ENCODE measurements at regions not wholly inside any gene's neighbourhood (a gene's known extent, or its start where the extent isn't known, plus 50 kb on each side); places are given as distances from the start of the nearest gene placed in this dataset.

GRCh38 chr22:47767403-47767802 is 1005.0 kb downstream of the TBC1D22A start:
- TF ChIP-seq, protein P1, sequence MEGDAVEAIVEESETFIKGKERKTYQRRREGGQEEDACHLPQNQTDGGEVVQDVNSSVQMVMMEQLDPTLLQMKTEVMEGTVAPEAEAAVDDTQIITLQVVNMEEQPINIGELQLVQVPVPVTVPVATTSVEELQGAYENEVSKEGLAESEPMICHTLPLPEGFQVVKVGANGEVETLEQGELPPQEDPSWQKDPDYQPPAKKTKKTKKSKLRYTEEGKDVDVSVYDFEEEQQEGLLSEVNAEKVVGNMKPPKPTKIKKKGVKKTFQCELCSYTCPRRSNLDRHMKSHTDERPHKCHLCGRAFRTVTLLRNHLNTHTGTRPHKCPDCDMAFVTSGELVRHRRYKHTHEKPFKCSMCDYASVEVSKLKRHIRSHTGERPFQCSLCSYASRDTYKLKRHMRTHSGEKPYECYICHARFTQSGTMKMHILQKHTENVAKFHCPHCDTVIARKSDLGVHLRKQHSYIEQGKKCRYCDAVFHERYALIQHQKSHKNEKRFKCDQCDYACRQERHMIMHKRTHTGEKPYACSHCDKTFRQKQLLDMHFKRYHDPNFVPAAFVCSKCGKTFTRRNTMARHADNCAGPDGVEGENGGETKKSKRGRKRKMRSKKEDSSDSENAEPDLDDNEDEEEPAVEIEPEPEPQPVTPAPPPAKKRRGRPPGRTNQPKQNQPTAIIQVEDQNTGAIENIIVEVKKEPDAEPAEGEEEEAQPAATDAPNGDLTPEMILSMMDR (IDR thresholded peaks at IDR 0.05; ENCODE audit: low read depth, low read length) = no peak
- Histone ChIP-seq H3K9me3 (ENCODE audit: low read depth) (peaks cover 2% of the 10 kb centered on the region), H3K4me3 (no peak overlapping the region), H3K36me3 (no peaks in the 10 kb centered on the region), H3K4me1 (ENCODE audit: low read depth) (no peaks in the 10 kb centered on the region), H3K27me3 (no peaks in the 10 kb centered on the region), H3K27ac (no peak overlapping the region)
- DNase-seq (ENCODE audit: low read depth in 1 of 2, low spot score in 1 of 2) = no peak

DNA sequence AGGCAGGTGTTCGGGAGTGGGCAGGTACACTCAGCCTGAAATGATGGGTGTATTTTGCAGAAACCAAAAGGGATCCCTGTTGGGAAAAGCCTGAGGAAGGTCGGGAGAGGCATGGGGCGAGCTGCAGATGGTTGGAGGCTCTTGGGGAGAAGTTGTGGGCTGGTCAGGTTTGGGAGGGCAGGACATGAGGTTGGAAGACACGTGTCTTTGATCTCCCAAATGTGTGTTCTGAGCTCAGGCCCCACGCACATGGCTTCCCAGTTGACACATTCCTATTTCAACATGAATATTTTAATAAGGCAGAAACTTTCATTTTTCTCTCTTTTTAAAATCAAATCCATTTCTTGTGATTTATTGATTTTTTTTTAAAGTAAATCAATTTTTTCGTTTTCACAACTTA is 1003.3 kb downstream of the TBC1D22A start:
- Histone ChIP-seq H3K27ac (no peak overlapping the region), H3K27me3 (no peaks in the 10 kb centered on the region), H3K9me3 (ENCODE audit: low read depth) (peaks cover 2% of the 10 kb centered on the region), H3K36me3 (no peaks in the 10 kb centered on the region), H3K4me3 (no peak overlapping the region), H3K4me1 (ENCODE audit: low read depth) (no peaks in the 10 kb centered on the region)
- TF ChIP-seq, protein P1 (IDR thresholded peaks at IDR 0.05; ENCODE audit: low read depth, low read length) = no peak
- DNase-seq (ENCODE audit: low read depth in 1 of 2, low spot score in 1 of 2) = no peak

GRCh38 chr22:47762141-47762540 is 999.7 kb downstream of the TBC1D22A start:
- H3K4me3 ChIP-seq = no peak overlapping the region
- H3K36me3 ChIP-seq = no peaks in the 10 kb centered on the region
- DNase-seq (ENCODE audit: low read depth in 1 of 2, low spot score in 1 of 2) = no peak
- TF ChIP-seq, protein P1 (IDR thresholded peaks at IDR 0.05; ENCODE audit: low read depth, low read length) = no peak
- H3K9me3 ChIP-seq (ENCODE audit: low read depth) = peaks cover 7% of the 10 kb centered on the region
- no peaks in the 10 kb centered on the region for H3K4me1 ChIP-seq (ENCODE audit: low read depth)
- H3K27me3 ChIP-seq = no peaks in the 10 kb centered on the region
- H3K27ac ChIP-seq = no peak overlapping the region

DNA sequence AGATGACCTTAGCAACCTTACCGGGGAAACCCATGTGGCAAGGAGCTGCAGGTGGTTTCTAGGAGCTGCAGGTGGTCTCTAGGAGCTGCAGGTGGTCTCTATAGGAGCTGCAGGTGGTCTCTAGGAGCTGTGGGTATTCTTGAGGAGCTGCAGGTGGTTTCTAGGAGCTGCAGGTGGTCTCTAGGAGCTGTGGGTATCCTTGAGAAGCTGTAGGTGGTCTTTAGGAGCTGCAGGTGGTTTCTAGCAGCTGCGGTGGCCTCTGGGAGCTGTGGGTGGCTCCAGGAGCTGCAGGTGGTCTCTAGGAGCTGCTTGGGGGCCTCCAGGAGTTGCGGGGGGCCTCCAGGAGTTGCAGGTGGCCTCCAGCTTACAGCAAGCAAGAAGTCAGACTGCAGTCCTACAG is 997.5 kb downstream of the TBC1D22A start:
- Histone ChIP-seq H3K36me3 (no peaks in the 10 kb centered on the region), H3K4me3 (no peak overlapping the region), H3K4me1 (ENCODE audit: low read depth) (no peaks in the 10 kb centered on the region), H3K9me3 (ENCODE audit: low read depth) (peaks cover 4% of the 10 kb centered on the region), H3K27me3 (no peaks in the 10 kb centered on the region), H3K27ac (no peak overlapping the region)
- no peak for DNase-seq (ENCODE audit: low read depth in 1 of 2, low spot score in 1 of 2)
- TF ChIP-seq, protein P1 (IDR thresholded peaks at IDR 0.05; ENCODE audit: low read depth, low read length) = no peak

- Histone ChIP-seq H3K9me3 (ENCODE audit: low read depth) (peaks cover 4% of the 10 kb centered on the region), H3K36me3 (no peaks in the 10 kb centered on the region), H3K4me1 (ENCODE audit: low read depth) (no peaks in the 10 kb centered on the region), H3K27me3 (no peaks in the 10 kb centered on the region), H3K4me3 (no peak overlapping the region), H3K27ac (no peak overlapping the region)
- no peak for DNase-seq (ENCODE audit: low read depth in 1 of 2, low spot score in 1 of 2)
- TF ChIP-seq, protein P1 (IDR thresholded peaks at IDR 0.05; ENCODE audit: low read depth, low read length) = no peak
Measured at GRCh38 chr22:47757741-47758140, 995.3 kb downstream of the TBC1D22A start.

DNA sequence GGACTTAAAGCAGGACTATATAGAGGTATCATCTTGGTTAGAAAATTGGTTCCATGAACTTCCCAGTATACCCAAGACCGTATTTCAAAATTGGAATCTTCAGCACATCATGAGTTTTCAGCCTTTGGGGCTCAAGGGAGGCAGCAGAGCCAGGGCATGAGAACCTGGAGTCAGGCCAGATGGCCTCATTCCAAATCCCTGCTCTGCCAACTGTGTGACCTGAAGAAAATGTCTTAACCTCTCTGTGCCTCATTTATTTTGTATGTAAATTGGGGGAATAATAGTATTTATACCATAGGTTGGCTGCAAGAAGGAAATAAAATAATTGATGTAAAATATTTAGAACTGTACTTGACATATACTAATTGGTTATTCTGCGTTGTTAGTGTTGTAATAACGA is 987.6 kb downstream of the TBC1D22A start:
- Histone ChIP-seq H3K9me3 (ENCODE audit: low read depth) (no peaks in the 10 kb centered on the region), H3K4me1 (ENCODE audit: low read depth) (no peaks in the 10 kb centered on the region), H3K27me3 (no peaks in the 10 kb centered on the region), H3K4me3 (no peak overlapping the region), H3K36me3 (no peaks in the 10 kb centered on the region), H3K27ac (no peak overlapping the region)
- DNase-seq (ENCODE audit: low read depth in 1 of 2, low spot score in 1 of 2) = no peak
- TF ChIP-seq, protein P1 (IDR thresholded peaks at IDR 0.05; ENCODE audit: low read depth, low read length) = no peak
